Kidney tubule cell (primary cell): ENCODE measurements at regions not wholly inside any gene's neighbourhood (a gene's known extent, or its start where the extent isn't known, plus 50 kb on each side); places are given as distances from the start of the nearest gene placed in this dataset.
"Not testable (repeated sequence)": the region's sequence is repeated elsewhere in the genome, so short reads cannot be mapped to it uniquely, and the experiment has no call there.

Experiments
- DNase-seq: peaks from one replicate; pipeline ENCODE4 v3.0.0-alpha.2; 2018; ENCODE audit warnings: low spot score

DNA sequence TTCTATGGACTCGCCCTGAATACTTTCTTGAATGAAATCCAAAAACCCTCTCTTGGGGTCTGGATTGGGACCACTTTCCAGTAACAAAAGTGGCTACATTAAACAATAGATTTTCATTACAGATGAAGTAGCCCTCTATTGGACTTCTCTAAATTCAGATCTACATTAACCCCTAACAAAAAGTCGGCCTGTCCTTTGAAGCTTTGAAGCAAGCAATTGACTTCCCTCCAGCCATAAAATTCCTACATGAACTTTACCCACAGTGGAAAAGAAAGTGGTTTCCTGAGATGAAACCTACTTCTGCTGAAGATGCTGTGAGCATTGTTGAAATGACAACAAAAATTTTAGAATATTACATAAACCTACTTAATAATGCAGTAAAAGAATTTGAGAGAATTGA, 967.1 kb upstream of the ROBO1 start:
- DNase-seq, result no peak

DNA sequence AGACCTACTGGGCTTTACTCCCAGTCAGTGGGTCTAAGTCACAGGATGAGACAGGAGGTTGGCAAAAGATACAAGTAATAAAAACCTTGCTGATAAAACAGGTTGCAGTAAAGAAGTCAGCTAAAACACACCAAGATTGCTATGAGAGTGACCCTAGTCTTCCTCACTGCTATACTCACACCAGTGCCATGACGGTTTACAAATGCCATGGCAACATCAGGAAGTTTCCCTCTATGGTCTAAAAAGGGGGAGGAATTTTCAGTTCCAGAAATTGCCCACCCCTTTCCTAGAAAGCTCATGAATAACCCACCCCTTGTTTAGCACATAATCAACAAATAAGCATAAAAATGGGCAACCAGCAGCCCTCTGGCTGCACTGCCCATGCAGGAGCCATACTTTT, 966.7 kb upstream of the ROBO1 start:
- DNase-seq, result no peak

DNA sequence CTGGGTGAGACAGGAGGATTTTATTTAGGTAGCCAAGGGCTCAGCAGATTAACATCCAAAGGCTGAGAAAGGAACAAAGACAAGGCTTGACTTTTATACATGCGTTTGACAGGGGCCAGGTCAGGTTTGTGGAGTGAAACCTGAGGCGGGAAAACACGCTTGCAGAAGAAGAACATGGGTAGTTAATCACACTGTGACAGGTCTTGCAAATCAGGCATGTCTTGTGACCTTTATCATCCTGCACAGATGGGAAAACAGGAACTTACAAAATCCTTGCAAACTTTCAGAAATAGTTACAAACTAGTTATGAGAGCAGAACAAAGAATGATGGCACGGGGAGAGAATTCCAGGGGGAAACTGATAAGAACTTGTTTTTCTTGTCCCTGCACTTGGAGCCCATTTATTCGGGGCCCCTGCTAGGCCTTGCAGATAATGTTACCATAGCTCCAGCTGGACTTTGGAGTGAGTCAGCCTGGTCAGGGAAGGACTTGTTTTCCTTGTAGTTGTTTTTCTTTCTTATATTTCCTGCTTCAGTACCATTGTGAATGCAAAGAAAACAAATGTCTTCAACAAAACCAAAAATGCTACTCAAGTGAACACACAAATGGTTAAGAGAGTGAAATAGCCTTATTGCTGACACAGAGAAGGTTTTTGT, 965.9 kb upstream of the ROBO1 start:
- DNase-seq, result peak; percentile 60

DNA sequence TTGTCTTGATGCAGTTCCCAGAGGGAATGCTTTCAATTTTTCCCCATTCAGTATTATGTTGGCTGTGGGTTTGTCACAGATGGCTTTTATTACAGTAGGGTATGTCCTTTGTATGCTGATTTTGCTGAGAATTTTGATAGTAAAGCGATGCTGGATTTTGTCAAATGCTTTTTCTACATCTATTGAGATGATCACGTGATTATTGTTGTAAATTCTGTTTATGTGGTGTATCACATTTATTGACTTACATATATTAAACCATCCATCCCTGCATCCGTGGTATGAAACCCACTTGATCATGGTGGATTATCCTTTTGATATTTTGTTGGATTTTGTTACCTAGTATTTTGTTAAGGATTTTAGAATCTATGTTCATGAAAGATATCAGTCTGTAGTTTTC, 959.8 kb upstream of the ROBO1 start:
- DNase-seq, result not testable (repeated sequence)

DNA sequence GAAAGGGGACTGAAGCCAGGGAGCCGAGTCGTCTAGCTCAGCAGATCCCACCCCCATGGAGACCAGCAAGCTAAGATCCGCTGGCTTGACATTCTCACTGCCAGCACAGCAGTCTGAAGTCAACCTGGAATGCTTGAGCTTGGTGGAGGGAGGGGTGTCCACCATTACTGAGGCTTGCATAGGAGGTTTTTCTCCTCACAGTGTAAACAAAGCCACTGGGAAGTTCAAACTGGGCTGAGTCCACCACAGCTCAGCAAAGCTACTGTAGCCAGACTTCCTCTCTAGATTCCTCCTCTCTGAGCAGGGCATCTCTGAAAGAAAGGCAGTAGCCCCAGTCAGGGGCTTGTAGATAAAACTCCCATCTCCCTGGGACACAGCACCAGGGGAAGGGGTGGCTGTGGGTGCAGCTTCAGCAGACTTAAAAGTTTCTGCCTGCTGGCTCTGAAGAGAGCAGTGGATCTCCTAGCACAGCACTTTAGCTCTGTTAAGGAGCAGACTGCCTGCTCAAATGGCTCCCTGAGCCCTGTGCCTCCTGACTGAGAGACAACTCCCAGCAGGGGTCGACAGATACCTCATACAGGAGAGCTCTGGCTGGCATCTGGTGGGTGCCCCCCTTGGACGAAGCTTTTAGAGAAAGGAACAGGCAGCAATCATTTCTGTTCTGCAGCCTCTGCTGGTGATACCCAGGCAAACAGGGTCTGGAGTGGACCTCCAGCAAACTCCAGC, 942.0 kb upstream of the ROBO1 start:
- DNase-seq, result not testable (repeated sequence)

DNA sequence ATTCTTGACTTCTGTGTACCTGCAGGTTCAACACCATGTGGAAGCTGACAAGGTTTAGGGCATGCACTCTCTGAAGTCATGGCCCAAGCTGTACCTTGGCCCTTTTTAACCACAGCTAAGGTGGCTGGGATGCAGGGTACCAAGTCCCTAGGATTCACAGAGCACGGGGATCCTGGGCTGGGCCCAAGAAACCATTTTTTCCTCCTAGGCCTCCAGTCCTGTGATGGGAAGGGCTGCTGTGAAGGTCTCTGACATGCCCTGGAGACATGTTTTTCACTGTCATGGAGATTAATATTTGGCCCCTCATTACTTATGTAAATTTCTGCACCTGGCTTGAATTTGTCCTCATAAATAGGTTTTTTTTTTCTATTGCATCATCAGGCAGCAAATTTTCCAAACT, 937.5 kb upstream of the ROBO1 start:
- DNase-seq, result no peak

DNA sequence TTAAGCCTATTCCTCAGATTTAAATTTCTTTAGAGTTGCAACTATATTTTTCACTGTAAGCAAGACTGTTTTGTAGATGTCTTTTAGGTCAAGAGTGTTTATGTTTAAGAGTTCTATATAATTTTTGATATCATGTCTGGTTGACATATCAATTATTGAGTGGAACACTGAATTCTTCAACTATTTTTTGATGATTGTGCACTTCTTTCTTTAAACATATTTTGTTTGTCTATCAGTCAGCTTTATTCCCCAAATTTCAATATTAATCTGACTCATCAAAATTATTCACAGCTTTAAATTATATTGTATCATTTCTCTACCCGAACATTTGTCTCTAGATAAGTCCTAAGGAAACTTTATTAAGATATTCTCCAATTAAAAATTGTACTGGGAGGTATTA, 933.6 kb upstream of the ROBO1 start:
- no peak for DNase-seq

DNA sequence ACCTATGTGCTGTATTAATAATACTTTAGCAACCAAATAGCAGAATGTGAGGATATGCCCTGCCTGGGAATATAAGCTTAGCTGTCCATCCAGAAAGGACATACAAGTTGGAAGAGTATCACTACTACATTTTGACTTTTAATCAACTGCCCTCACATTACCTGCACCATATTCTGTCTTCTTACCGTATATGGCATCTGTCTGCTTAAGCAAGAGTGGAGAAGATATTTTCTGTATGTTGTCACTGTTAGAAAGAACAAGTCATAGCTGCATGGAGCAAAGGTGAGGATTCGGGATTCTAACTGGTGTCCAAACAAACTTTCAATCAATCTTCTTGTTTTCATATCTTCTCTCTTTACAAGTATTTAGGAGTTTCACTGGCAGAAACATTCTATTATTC, 929.5 kb upstream of the ROBO1 start:
- no peak for DNase-seq

DNA sequence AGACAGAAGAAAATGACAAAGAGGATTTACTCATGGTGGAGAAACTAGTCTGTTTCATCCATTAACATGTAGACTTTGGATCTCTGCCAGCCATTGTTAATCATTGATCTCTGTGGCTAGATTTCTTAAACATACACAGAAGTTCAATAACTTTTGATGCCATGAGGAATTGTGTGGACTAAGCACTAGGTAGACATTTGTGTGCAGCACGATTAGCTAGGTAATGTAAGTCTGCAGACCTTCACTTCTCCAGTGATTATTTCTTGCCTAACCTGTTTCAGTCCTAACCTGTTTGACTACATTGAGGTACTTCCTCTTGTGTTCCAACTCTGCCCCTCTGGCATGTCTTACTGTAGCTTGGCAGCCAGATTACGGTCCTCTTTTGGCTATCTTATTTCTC, 928.5 kb upstream of the ROBO1 start:
- peak; percentile 81 for DNase-seq

DNA sequence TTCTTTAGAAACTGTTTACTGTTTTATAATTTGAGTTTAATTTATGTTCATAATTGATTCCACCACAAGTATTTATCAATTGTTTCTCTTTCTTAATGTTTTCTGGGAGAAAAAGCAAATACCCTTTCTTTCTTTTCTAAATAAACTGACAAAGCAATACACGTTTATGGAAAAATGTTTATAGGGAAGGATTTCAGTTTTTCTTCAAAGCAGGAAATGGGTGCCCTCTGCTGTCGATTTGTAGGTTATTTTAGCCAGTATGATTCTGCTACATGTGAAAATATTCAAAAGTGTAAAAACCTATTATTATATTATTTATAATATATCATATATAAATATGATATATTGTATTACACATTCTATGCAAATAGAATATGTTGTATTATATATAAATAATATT, 921.0 kb upstream of the ROBO1 start:
- DNase-seq, result peak; percentile 13

DNA sequence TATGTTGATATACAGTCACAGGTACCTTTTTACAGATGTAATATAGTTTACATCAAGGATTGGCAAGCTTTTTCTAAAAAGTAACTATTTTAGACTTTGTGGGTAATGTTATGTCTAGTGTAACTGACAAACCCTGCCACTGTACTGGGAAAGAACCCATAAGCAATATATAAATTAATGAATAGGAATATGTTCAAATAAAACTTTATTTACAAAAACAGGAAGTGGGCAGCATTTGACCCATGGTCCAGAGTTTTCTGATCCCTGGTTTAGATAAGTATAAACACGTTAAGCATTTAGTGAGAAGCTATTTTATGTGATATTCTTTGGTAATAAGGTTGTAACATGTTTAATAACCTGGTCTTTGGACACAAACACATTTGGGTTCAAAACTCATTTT, 915.2 kb upstream of the ROBO1 start:
- DNase-seq, result no peak

DNA sequence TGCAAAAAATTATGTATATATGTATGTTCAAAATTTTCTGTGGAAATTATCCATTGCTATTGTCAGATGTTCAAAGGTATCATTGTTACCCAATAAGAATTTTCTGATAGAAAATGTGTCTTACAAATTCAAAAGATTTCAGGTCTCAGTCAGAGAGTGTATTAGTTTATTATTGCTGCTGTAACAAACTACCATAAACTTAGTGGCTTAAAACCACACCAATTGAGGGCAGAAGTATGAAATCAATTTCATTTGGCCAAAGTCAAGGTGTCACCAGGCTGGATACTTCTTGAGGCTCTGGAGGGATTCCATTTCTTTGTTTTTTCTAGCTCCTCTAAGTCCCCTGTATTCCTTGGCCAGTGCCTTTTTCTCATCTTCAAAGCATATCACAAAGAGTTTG, 914.4 kb upstream of the ROBO1 start:
- no peak for DNase-seq

DNA sequence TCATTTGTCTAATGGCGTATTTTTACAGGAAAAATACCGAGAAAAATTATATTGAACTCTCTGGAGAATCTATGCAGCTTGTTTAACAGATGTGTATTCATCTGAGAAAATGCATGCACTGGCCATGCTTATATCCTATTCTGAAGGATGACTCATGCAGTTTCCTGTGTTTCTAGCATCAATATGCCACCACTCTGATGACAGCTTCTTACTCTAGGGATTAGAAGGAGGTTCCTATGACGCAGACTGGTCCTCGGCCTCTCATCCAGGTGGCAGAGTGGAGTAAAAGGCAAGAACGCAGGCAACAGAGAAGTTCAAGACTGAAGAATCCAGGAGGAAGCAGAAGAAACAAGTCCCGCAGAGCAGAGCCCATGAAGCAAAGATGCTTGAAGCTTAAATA, 910.0 kb upstream of the ROBO1 start:
- DNase-seq, result no peak

DNA sequence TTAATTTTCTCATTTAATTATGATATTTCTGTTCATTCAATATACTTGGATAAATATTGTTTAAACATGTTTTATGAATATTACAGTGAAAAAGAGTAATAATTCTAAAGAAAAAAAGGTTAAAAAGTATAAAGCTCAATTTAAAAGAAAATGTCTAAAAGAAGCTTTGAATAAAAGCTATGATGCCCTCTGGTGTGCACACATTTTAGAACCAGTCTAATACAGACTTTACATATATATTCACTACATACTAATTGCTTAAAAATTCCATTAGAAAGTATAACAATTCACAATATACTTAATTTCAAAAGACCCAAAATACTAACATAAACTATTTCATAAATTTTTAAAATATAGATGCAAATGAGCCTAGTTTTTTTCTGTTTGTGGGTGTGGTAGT, 909.1 kb upstream of the ROBO1 start:
- DNase-seq, result no peak

DNA sequence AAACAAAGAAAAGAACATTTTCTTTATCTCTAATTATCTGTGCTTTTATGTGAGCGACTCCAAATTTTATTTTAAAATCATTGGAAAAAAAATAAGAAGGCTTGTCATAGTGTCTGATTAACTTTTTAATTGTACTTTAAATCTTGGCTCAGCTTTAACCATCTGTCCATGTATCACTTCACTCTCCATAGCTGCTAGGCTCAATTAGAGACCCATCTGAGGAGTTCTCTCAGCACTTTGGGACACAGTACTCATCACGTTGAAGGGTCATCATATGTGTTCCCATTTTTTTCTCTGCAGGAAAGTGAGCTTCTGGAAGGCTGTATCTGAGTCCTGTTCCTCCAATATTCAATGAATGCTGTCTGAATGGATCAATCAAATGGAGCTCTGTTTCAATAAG, 908.5 kb upstream of the ROBO1 start:
- DNase-seq, result no peak

DNA sequence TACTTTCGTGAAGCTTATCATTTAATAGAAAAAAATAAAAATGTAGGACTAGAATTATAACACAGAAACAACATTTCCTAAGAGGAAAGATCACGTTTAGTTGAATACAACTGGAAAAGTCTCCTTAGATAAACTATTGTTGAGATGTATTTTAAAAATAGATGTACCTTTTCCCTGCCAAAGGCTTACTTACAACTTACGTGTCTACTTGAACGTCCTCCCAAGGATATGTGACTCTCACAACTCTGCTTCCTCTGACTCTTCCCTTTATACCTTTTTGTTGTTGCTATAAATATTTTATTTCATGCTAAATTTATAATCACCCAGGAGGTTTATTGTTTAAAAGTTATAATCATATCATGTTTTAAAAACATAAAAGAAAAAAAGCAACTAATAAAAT, 908.0 kb upstream of the ROBO1 start:
- DNase-seq, result no peak

DNA sequence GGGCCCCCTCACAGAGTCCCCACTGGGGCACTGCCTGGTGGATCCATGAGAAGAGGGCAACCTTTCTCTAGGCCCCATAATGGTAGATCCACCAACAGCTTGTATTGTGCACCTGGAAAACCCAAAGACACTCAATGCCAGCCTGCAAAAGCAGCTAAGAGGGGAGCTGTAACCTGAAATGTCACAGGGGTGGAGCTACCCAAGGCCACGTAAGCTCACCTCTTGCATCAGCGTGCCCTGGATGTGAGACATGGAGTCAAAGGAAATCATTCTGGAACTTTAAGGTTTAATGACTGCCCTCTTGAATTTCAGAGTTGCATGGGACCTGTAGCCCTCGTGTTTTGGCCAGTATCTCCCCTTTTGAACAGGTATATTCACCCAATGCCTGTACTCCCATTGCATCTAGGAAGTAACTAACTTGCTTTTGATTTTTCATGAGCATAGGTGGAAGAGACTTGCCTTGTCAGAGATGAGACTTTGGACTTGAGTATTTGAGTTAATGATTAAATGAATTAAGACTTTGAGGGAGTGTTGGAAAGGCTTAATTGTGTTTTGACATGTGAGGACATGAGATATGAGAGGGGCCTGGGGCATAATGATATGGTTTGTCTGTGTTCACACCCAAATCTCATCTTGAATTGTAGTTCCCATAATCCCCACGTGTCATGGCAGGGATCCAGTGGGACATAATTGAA, 900.9 kb upstream of the ROBO1 start:
- DNase-seq, result no peak

DNA sequence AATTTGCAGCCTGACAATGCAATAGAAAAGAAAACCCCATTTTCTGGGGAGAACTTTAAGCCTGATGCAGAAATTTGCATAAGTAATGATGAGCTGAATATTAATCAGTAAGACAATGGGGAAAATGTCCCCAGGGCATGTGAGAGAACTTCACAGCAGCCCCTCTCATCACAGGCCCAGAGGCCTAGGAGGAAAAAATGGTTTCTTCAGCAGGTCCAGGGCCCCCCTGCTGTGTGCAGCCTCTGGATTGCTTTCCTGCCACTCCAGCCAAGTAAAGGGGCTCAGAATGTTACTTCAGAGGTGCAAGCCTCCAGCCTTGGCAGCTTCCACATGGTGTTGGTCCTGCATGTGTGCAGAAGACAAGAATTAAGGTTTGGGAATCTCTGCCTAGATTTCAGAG, 900.3 kb upstream of the ROBO1 start:
- no peak for DNase-seq

DNA sequence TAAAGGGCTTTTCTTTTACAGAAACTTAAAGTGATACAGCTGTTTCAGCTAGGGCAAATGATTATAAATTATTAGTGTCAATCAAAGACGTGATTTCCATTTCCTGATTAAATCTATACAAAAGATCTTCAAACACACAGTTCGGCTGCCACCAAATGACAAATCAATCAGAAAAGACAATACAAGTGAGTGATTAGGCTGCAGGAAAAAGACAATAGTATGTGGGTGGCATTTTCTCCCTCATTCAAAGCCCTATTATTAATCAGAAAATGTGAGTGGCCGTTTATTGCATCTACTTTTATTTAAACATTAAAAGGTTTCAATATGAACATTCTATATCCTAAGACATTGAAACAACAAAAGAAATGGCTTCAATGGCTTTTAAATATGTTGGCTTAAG, 895.6 kb upstream of the ROBO1 start:
- DNase-seq, result no peak

DNA sequence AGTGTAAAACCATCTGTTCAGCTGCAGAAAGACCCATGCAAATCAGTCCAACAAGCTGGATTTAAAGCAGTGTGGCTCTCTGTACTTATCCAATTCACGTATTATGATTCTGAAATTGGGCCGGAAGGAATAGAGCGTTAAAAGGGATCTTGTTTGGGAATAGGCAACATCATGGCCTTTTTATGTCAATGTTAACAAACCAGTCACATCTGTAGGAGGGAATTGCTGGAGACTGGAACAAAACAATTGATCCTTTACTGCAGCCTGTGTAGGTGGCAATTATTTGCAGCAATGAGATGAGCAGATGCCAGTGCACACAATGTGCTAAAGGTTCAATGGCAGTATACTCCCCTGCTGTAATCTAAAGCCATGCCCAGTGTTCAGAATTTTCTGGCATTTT, 887.4 kb upstream of the ROBO1 start:
- DNase-seq, result no peak

DNA sequence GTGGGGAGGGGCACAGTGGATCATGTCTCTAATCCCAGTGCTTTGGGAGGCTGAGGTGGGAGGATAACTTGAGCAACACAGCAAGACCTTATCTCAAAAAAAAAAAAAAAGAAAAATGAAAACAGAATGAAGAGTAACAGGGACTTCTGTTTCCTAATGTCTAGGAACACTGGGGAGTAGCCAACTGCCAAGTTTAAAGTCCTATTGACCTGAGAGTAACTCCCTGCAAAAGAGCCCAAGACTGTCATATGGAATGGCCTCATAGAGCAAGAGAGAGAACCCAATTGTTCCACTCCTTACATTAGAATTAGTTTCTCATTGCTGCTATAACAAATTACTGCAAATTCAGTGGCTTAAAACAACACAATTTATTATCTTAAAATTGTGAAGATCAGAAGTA, 881.4 kb upstream of the ROBO1 start:
- no peak for DNase-seq

DNA sequence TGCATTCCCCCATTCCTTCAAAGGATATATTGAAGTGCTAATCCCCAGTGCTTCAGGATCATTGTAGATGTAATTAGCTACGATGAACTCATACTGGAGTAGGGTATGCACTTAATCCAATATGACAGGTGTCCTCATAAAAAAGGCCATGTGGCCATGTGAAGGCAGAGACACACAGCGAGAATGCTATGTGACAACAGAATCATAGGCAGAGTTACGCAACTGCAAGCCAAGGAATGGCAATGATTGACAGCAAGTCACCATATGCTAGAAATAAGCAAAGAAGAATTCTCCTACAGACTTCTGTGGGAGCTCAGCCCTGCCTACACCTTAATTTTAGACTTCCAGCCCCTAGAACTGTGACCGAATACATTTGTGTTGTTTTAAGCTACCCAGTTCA, 875.6 kb upstream of the ROBO1 start:
- no peak for DNase-seq
